ENCODE measurements at regions not wholly inside any gene's neighbourhood (a gene's known extent, or its start where the extent isn't known, plus 50 kb on each side); places are given as distances from the start of the nearest gene placed in this dataset.

GRCh38 chr14:49016381-49016780, 569.8 kb downstream of the RPS29 start:
- peak; percentile 37 for DNase-seq (ENCODE audit: low spot score)

DNA sequence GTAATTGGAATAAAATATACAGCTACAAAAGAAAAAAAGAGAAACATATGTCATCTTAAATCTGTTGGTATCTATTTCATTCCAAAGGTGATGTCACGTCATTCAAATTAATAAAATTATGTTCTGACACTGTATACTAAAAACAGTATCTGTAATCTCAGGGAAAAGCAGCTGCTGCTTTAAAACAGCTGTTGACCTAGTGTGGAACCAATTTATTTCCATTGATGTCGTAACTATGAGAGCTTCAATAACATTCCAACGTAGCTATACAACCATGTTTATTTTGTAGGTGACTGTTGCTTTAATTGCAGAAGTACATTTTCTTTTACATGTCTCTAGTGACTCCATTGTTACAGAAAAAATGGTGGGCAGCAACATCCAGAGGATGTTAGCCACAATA, 571.7 kb downstream of the RPS29 start:
- DNase-seq (ENCODE audit: low spot score): no peak

DNA sequence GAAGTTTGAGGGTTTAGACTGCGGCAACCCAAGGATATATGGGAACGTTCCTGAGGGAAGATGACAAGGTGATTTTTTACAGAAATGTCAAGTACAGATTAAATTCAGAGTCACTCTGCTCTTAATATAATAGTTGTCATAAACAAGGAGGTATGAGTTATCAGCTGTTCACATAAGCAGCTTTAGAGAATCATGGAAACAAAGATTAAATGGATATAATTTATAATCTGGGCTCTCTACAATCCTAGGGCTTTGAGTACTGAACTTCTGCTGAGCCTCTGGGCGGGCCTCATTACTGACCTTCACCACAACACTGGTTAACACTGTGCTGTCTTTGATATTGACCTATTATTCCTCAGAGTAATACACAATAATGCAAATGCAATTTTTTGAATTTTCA, 577.8 kb downstream of the RPS29 start:
- no peak for DNase-seq (ENCODE audit: low spot score)

DNA sequence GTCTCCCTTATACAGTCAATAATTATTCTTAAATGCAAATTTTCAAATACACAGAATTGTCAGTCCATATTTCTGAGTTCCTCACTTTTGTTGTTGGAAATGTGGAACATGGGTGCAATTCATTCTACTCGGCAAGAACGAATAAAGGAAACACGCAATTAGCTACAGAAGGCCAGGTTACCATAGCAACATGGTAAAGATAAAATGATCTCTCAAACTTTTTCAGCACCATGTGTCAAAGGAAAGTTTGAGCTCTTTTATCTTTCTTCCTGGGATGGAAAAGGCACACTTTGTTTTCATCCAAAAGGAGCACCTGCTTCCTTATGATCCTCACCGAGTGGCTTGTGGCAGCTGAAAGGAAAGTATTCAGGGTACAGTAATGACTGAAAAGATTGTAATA, 595.0 kb downstream of the RPS29 start:
- DNase-seq (ENCODE audit: low spot score): no peak

DNA sequence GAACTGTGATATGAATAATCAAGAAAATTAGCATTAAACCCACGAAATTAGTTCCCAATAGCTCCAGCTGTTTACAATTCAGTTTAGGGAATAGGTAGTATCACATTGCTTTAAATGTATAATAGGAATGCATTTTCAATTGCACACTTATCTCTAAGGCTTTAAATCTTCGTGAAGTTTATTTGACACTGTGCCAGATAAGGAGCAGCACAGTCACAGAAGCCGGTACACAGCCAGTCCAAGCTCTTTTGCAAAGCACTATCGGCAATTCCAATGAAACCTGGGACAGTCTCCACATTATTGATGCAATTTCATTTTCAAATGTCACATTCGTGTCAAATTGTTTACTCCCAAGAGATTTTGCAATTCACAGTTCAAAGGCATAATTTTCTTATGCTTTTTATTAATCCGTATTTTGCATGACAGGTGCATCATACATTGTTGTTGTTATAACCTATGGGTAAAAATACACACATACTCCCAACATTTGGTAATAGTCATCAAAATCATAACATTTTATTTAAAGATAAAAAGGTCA, 602.8 kb downstream of the RPS29 start:
- no peak for DNase-seq (ENCODE audit: low spot score)

DNA sequence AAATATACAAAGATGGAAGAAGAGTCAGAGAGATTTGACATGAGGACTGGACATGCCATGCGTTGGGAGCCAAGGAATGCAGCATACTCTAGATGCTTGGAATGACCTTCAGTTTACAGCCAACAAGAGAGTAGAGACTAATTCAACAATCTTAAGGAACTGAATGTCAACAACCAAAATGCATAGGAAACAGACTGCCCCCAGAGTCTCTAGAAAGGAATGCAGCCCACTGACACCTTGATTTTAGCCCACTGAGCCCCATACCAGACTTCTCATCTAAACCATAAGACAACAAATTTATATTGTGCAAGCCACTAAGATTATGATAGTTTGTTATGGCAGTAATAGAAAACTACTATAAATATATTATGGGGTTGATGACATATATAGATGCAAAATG, 611.2 kb downstream of the RPS29 start:
- no peak for DNase-seq (ENCODE audit: low spot score)

GRCh38 chr14:48973151-48973550, 613.0 kb downstream of the RPS29 start:
- peak; percentile 5 for DNase-seq (ENCODE audit: low spot score)

DNA sequence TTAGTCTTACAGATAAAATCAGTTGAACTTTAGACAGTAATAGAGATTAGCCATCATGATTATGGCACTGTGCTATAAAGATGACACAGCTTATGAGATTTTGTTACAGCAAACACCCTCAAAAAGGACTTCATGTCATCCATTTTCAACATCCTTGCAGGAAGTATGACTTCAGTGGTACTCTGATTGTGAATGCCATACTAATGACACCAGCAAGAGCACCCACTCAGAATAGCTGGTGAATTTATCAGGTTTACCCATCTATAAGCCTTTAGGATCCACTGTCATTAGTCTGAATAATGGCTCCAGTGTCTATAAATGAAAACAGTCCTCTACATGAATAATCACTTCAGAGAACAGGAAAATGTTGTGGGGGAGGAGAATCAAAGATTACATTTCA, 615.2 kb downstream of the RPS29 start:
- DNase-seq (ENCODE audit: low spot score): peak; percentile 25

GRCh38 chr14:48967419-48967818, 618.8 kb downstream of the RPS29 start:
- no peak for DNase-seq (ENCODE audit: low spot score)

- DNase-seq (ENCODE audit: low spot score): no peak
Measured at GRCh38 chr14:48963231-48963790, 622.9 kb downstream of the RPS29 start.

GRCh38 chr14:48957486-48957885, 628.7 kb downstream of the RPS29 start:
- DNase-seq (ENCODE audit: low spot score): no peak

- DNase-seq (ENCODE audit: low spot score): no peak
Measured at GRCh38 chr14:48955857-48956256, 630.3 kb downstream of the RPS29 start.

- no peak for DNase-seq (ENCODE audit: low spot score)
Measured at GRCh38 chr14:48954446-48954845, 631.7 kb downstream of the RPS29 start.

DNA sequence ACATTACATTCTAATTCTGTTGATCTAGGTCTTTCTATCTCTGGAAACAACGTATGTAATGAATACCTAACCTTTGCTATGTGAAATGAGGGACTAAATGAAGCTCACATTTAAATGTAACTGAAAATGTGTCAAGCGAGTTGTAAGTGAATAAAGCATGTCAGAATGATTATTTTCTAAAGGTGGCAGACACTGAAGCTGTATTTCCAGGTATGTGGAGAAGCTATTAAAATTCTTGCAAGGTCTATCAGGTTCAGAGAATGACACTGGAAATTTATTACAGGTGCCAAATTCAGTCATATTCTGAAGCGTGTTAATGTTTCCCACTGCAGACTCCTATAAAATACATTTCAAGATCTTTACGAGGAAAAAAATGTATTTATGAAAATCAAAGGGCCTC, 641.4 kb downstream of the RPS29 start:
- no peak for DNase-seq (ENCODE audit: low spot score)

DNA sequence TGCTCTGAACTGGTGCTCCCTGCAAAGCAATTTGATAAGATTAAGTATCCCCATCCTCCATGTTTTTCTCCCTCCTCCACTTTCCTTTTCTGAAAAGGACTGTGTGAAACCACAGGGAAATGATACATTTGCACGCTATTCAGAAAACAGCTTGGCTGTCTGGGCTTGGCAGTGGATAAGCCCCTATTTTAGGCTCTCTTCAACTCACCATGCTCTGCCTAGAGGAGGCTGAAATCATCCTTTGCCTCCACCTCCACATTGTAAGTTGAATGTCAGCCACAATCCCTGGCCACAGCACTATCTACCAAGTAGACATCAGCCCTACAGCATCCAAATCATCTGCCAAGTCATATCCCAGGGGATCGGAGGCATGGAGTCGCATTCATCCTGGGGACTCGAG, 642.3 kb downstream of the RPS29 start:
- no peak for DNase-seq (ENCODE audit: low spot score)

GRCh38 chr14:48937541-48938195, 648.5 kb downstream of the RPS29 start:
- peak; percentile 2 for DNase-seq (ENCODE audit: low spot score)

DNA sequence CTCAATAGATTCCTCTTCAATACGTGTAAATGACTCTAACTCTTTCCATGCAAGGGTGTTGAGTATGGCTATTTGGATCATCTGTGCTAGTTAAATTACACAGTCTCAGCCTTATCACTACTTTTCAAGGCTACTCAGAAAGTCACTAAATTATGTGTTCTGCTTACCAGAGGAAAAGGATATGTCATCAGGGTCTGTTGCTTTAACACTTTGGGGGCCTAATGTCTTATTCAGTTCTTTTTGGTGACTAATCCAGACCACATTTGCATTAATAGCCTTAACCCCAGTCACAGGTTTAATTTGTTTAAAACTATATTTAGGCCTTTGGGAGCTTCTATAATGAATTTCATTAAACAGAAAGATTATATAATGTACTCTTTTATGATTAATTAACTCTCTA, 649.3 kb downstream of the RPS29 start:
- no peak for DNase-seq (ENCODE audit: low spot score)

DNA sequence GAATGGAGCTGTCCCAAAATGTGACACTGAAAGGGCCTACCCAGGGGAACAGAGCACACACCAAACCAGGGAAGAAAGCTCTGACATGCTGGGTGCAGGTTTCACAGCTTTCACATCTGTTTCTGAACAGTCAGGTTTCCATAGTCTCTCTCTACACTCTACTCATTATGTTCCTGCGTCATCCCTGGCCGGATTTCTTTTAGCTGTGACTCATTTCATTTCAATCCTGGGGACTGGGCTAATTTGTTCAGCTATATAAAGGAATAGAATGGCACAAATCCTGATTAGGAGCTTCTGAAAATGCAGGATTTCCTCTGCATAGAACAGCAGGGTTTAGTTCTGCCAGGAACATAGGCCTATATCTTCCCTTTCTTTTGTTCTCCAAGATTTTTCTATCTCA, 649.8 kb downstream of the RPS29 start:
- DNase-seq (ENCODE audit: low spot score): peak; percentile 19

- no peak for DNase-seq (ENCODE audit: low spot score)
Measured at GRCh38 chr14:48925184-48925583, 661.0 kb downstream of the RPS29 start.

GRCh38 chr14:48914921-48915320, 671.3 kb downstream of the RPS29 start:
- peak; percentile 39 for DNase-seq (ENCODE audit: low spot score)

DNA sequence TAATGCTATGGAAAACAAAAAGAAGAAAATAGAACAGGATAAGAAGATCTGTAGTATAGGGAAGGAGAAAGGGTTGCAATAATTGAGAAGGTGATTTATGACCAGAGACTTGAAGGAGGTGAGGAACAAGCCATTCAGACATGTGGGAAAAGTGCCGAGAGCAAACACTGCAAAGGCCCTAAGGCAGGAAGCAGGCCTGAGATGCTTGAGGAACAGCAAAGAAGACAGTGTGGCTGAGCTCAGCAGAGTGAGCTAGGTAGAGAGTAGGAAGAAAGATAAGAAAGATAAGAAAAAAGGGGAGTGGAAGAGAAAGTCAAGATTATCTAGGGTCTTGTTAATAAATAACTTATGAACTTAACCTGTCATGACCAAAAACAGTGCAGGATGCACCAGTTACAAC, 671.8 kb downstream of the RPS29 start:
- DNase-seq (ENCODE audit: low spot score): peak; percentile 38

- DNase-seq (ENCODE audit: low spot score): no peak
Measured at GRCh38 chr14:48900565-48900964, 685.6 kb downstream of the RPS29 start.

- no peak for DNase-seq (ENCODE audit: low spot score)
Measured at GRCh38 chr14:48890333-48890732, 695.8 kb downstream of the RPS29 start.

DNA sequence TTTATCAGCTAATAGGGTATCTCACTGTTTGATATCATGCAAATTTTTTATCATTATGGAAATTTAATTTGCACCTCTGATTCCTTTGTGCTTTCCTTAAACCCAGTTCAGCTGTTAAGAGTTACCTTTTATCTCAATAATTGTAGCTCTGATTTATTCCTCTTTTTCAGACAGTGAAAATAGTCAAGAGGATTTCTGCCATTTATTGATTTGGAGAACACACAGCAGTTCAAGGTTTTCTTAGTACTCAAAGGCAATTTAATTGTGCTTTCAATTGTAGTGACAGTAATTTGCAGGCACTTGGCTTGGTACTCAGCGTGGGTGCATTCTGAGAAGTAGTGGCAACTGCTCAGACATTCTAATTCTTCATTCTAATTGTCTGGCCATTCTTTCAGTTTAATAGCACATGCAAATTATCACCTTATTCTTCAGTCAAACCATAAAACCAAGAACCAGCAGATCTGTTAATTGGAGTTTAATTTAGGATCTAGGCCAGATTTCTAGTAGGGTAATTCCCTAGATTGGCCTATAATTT, 709.3 kb downstream of the RPS29 start:
- DNase-seq (ENCODE audit: low spot score): no peak
